ENCODE measurements at regions not wholly inside any gene's neighbourhood (a gene's known extent, or its start where the extent isn't known, plus 50 kb on each side); places are given as distances from the start of the nearest gene placed in this dataset.

- Mint-ChIP-seq H3K27me3 (no peaks in the 10 kb centered on the region), H3K36me3 (no peaks in the 10 kb centered on the region), H3K4me3 (no peak overlapping the region), H3K9me3 (ENCODE audit: low read depth) (peaks cover 4% of the 10 kb centered on the region), H3K27ac (no peak overlapping the region), H3K4me1 (ENCODE audit: low read depth) (no peaks in the 10 kb centered on the region)
These were observed 1610.4 kb upstream of the ZEB2 start for GRCh38 chr2:146130290-146130689.

GRCh38 chr2:146129231-146129630 lies 1609.3 kb upstream of the ZEB2 start:
- Mint-ChIP-seq H3K36me3 (no peaks in the 10 kb centered on the region), H3K27ac (no peak overlapping the region), H3K4me1 (ENCODE audit: low read depth) (no peaks in the 10 kb centered on the region), H3K9me3 (ENCODE audit: low read depth) (peaks cover 4% of the 10 kb centered on the region), H3K4me3 (no peak overlapping the region), H3K27me3 (no peaks in the 10 kb centered on the region)

GRCh38 chr2:146128216-146128615 lies 1608.3 kb upstream of the ZEB2 start:
- Mint-ChIP-seq H3K4me1 (ENCODE audit: low read depth) (no peaks in the 10 kb centered on the region), H3K27ac (no peak overlapping the region), H3K27me3 (no peaks in the 10 kb centered on the region), H3K4me3 (no peak overlapping the region), H3K36me3 (no peaks in the 10 kb centered on the region), H3K9me3 (ENCODE audit: low read depth) (peaks cover 4% of the 10 kb centered on the region)

- no peaks in the 10 kb centered on the region for H3K9me3 Mint-ChIP-seq (ENCODE audit: low read depth)
- H3K27me3 Mint-ChIP-seq, result no peaks in the 10 kb centered on the region
- H3K4me3 Mint-ChIP-seq, result no peak overlapping the region
- no peaks in the 10 kb centered on the region for H3K36me3 Mint-ChIP-seq
- H3K27ac Mint-ChIP-seq, result no peak overlapping the region
- no peaks in the 10 kb centered on the region for H3K4me1 Mint-ChIP-seq (ENCODE audit: low read depth)
These were observed 1605.6 kb upstream of the ZEB2 start for GRCh38 chr2:146125551-146125950.

- Mint-ChIP-seq H3K27ac (no peak overlapping the region), H3K4me3 (no peak overlapping the region), H3K27me3 (no peaks in the 10 kb centered on the region), H3K9me3 (ENCODE audit: low read depth) (no peaks in the 10 kb centered on the region), H3K4me1 (ENCODE audit: low read depth) (no peaks in the 10 kb centered on the region), H3K36me3 (no peaks in the 10 kb centered on the region)
These were observed 1604.8 kb upstream of the ZEB2 start for GRCh38 chr2:146124741-146125140.

- no peaks in the 10 kb centered on the region for H3K4me1 Mint-ChIP-seq (ENCODE audit: low read depth)
These were observed 1603.8 kb upstream of the ZEB2 start for GRCh38 chr2:146123714-146124113.

GRCh38 chr2:146123256-146123655 lies 1603.3 kb upstream of the ZEB2 start:
- Mint-ChIP-seq H3K36me3 (no peaks in the 10 kb centered on the region), H3K27ac (no peak overlapping the region), H3K9me3 (ENCODE audit: low read depth) (no peaks in the 10 kb centered on the region), H3K4me3 (no peak overlapping the region), H3K27me3 (no peaks in the 10 kb centered on the region), H3K4me1 (ENCODE audit: low read depth) (no peaks in the 10 kb centered on the region)

More at GRCh38 chr2:146123714-146124113, 1603.8 kb upstream of the ZEB2 start:
- Mint-ChIP-seq H3K4me3 (no peak overlapping the region), H3K36me3 (no peaks in the 10 kb centered on the region), H3K27me3 (no peaks in the 10 kb centered on the region), H3K27ac (no peak overlapping the region), H3K9me3 (ENCODE audit: low read depth) (no peaks in the 10 kb centered on the region)

- no peaks in the 10 kb centered on the region for H3K27me3 Mint-ChIP-seq
- H3K4me3 Mint-ChIP-seq, result no peak overlapping the region
- H3K36me3 Mint-ChIP-seq, result no peaks in the 10 kb centered on the region
These were observed 1599.7 kb upstream of the ZEB2 start for GRCh38 chr2:146119586-146119985.

GRCh38 chr2:146108993-146109392 lies 1589.1 kb upstream of the ZEB2 start:
- no peaks in the 10 kb centered on the region for H3K36me3 Mint-ChIP-seq
- H3K4me3 Mint-ChIP-seq, result no peak overlapping the region
- H3K27me3 Mint-ChIP-seq, result no peaks in the 10 kb centered on the region
- H3K27ac Mint-ChIP-seq, result no peak overlapping the region
- H3K9me3 Mint-ChIP-seq (ENCODE audit: low read depth), result no peaks in the 10 kb centered on the region
- no peaks in the 10 kb centered on the region for H3K4me1 Mint-ChIP-seq (ENCODE audit: low read depth)

More at GRCh38 chr2:146119586-146119985, 1599.7 kb upstream of the ZEB2 start:
- no peaks in the 10 kb centered on the region for H3K9me3 Mint-ChIP-seq (ENCODE audit: low read depth)
- H3K27ac Mint-ChIP-seq, result no peak overlapping the region
- no peaks in the 10 kb centered on the region for H3K4me1 Mint-ChIP-seq (ENCODE audit: low read depth)

GRCh38 chr2:146094185-146094584 lies 1574.3 kb upstream of the ZEB2 start:
- H3K36me3 Mint-ChIP-seq, result no peaks in the 10 kb centered on the region
- no peaks in the 10 kb centered on the region for H3K27me3 Mint-ChIP-seq
- H3K9me3 Mint-ChIP-seq (ENCODE audit: low read depth), result peaks cover 17% of the 10 kb centered on the region
- H3K27ac Mint-ChIP-seq, result no peak overlapping the region
- no peaks in the 10 kb centered on the region for H3K4me1 Mint-ChIP-seq (ENCODE audit: low read depth)
- H3K4me3 Mint-ChIP-seq, result no peak overlapping the region

- Mint-ChIP-seq H3K27me3 (no peaks in the 10 kb centered on the region), H3K36me3 (no peaks in the 10 kb centered on the region), H3K4me3 (no peak overlapping the region), H3K27ac (no peak overlapping the region), H3K4me1 (ENCODE audit: low read depth) (no peaks in the 10 kb centered on the region), H3K9me3 (ENCODE audit: low read depth) (peaks cover 6% of the 10 kb centered on the region)
These were observed 1561.5 kb upstream of the ZEB2 start for GRCh38 chr2:146081459-146081858.

GRCh38 chr2:146080925-146081324 lies 1561.0 kb upstream of the ZEB2 start:
- Mint-ChIP-seq H3K27ac (no peak overlapping the region), H3K4me1 (ENCODE audit: low read depth) (no peaks in the 10 kb centered on the region), H3K4me3 (no peak overlapping the region), H3K9me3 (ENCODE audit: low read depth) (peaks cover 6% of the 10 kb centered on the region), H3K27me3 (no peaks in the 10 kb centered on the region), H3K36me3 (no peaks in the 10 kb centered on the region)

- H3K4me3 Mint-ChIP-seq, result no peak overlapping the region
- no peaks in the 10 kb centered on the region for H3K27me3 Mint-ChIP-seq
- H3K27ac Mint-ChIP-seq, result no peak overlapping the region
- no peaks in the 10 kb centered on the region for H3K4me1 Mint-ChIP-seq (ENCODE audit: low read depth)
- peaks cover 11% of the 10 kb centered on the region for H3K9me3 Mint-ChIP-seq (ENCODE audit: low read depth)
- no peaks in the 10 kb centered on the region for H3K36me3 Mint-ChIP-seq
These were observed 1559.3 kb upstream of the ZEB2 start for GRCh38 chr2:146079216-146079615.

GRCh38 chr2:146077156-146077555 lies 1557.2 kb upstream of the ZEB2 start:
- Mint-ChIP-seq H3K36me3 (no peaks in the 10 kb centered on the region), H3K4me3 (no peak overlapping the region), H3K27ac (no peak overlapping the region), H3K27me3 (no peaks in the 10 kb centered on the region), H3K9me3 (ENCODE audit: low read depth) (peaks cover 9% of the 10 kb centered on the region), H3K4me1 (ENCODE audit: low read depth) (no peaks in the 10 kb centered on the region)

GRCh38 chr2:146068051-146068450 lies 1548.1 kb upstream of the ZEB2 start:
- H3K4me3 Mint-ChIP-seq, result no peak overlapping the region
- H3K36me3 Mint-ChIP-seq, result no peaks in the 10 kb centered on the region
- peaks cover 8% of the 10 kb centered on the region for H3K9me3 Mint-ChIP-seq (ENCODE audit: low read depth)
- no peaks in the 10 kb centered on the region for H3K4me1 Mint-ChIP-seq (ENCODE audit: low read depth)
- H3K27me3 Mint-ChIP-seq, result no peaks in the 10 kb centered on the region
- H3K27ac Mint-ChIP-seq, result no peak overlapping the region

GRCh38 chr2:146048141-146048540 lies 1528.2 kb upstream of the ZEB2 start:
- Mint-ChIP-seq H3K36me3 (no peaks in the 10 kb centered on the region), H3K27ac (no peak overlapping the region), H3K4me3 (no peak overlapping the region), H3K27me3 (no peaks in the 10 kb centered on the region), H3K9me3 (ENCODE audit: low read depth) (no peaks in the 10 kb centered on the region), H3K4me1 (ENCODE audit: low read depth) (no peaks in the 10 kb centered on the region)

Data from activated naive CD8-positive, alpha-beta T cell (primary cell).